HT-29 (cell line): ENCODE measurements at regions not wholly inside any gene's neighbourhood (a gene's known extent, or its start where the extent isn't known, plus 50 kb on each side); places are given as distances from the start of the nearest gene placed in this dataset.
"Not testable (repeated sequence)": the region's sequence is repeated elsewhere in the genome, so short reads cannot be mapped to it uniquely, and the experiment has no call there.

Source experiments
- DNase-seq: peaks from one replicate; pipeline ENCODE4 v3.0.0-alpha.2; 2015; ENCODE audit warnings: low spot score

DNA sequence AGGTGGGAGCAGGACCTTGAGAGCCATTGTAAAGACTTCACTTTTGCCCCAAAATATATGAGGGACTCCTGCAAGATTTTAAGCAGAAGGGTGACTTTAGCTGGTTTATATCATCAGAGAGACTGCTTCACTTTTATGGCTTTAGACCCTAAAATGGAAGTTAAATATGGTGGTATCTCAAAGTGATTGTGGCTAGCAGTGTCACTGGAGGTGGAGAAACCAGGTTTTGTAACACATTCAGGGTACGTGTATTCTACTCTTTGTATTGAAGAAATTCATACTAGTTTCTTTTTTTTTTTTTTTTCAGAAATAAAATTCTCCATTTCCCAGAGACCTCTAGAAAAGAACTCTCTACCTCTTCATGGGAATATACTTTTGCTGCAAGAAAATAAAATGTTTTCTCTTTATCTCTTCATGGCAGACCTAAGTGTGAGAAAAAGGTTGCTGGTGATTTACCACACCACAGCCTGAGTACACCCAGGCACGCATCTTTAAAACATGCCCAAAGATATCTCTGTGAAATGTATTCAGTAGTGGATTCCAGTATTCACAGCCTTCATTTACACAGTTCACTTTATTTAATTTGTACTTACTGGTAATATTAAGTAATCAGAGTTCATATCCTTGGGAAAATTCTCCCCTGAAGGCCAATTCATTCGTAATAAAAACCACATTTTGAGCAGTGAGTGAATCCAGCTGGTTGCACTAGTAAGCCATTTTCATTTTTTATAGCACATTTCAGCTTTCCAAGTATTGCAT, 74.3 kb upstream of the GUCY1A1 start:
- no peak for DNase-seq

DNA sequence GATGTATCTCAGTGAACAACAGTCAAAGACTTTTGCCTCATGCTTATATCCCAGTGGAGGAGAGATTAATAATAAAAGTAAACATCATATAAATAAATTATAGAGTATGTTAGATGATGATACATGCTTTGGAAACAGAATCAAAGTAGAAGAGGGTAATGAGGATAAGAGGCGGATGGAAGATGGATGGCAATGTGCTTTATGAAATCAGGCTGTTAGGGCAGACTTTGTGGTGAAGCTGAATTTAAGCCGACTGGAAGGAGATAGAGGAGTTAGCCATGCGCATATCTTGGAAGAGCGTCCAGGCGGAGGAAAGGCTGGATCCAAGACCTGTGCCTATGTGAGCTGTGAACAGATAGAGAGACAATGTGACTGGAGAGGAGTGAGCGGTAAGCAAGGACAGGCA, 74.9 kb upstream of the GUCY1A1 start:
- DNase-seq: no peak

DNA sequence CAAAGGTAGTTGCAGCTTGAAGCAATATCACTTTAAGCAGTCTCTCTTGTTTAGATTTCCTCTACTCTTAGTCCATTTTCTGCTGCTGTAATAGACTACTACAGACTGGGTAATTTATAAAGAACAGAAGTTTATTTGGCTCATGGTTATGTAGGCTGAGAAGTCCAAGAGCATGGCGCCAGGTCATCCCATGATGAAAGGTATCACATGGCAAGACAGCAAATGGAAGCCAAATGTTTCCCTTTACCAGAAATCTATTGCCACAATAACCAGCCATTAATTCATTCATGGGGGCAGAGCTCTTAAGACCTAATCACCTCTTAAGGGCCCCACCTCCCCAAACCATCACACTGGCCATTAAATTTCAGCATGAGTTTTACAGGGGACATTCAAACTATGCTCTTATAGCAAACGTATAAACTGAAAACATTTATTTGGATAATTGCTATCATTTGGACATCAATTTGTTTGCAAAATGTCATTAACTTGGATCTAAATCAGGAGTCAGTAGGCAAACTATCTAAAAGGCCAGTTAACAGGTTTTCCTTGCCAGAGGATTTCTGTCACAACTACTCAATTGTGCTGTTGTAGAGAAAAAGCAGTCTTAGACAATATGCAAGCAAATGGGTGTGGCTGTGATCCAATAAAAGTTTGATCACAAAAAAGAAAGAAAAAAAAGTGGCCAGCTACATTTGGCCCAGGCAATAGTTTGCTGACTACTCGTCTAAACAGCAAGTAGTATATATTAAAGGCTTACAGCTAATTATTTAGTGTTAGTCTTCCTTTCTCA, 75.7 kb upstream of the GUCY1A1 start:
- DNase-seq: no peak

DNA sequence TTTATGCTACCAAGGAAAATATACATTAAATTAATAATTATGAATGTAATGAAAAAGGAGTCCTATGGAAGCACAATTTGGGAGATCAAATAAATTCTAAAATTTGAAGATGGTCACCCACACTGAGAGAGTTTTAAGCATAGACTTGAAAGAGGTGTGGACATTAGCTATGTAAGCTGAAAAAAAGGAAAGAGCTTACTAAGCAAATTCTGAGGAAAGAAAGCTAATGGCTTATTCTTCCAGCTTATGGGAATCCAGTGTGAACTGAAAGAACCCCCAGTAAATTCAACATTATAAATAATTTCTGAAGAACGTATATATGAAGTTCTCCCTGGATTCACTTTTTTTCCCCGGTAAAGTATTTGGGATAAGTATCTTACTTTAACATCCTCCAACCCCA, 78.2 kb upstream of the GUCY1A1 start:
- DNase-seq: no peak

DNA sequence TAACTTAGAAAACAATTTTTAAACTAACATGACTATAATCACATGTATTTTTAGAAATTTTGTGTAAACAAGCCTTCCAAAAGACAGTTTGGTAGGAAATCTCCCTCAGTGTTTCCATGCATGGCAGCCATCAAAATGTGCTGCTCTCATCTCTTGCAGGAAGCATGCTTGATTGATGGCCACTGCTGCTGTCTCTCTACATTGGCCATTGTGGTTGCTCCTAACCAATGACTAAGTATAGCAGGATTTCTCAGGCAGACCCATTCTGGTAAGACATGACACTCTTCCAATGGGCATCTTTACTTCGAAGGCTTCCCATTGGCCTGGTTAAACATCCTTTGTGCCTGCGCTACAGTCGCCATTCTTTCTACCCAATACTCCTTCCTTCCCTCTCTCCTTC, 78.9 kb upstream of the GUCY1A1 start:
- no peak for DNase-seq

DNA sequence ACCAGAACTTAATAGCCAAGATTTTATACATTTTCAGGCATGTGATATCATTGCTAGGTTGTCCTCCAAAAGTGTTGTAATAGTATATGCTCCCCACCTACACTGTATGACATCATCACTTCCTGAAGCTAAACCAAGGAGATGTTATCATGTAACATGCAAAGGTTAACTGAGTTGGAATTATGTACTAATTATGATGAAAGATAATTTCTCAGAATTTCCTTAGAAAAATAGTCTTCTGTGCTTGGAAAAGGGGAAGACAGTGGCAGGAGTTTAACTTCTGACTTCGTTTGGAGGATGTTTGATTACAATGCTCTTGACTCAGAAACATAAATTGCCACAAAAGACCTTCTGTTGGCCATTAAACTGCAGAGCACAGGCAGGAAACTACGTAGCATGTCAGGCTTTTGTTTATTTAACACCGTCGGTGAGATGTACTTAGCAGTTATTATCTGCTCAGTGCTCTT, 83.6 kb upstream of the GUCY1A1 start:
- peak; percentile 75 for DNase-seq

DNA sequence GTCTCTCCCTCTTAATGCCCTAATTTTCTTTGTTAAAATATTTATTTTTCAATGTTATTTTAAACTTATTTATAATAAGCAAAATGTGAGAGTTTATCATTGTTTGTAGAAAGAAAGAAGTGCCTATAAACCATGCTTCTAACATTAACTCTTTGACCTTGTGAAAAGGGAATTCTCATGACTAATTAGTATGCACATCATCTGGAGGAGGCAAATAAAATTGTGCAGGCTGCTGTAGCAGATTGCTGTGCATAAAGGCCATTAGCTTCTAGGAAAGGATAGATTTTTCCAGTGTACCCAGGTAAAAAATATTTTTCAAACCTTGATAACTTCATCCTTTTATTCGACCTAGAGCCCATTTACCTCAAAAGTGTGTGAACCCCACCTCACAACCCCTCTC, 84.6 kb upstream of the GUCY1A1 start:
- DNase-seq: no peak

DNA sequence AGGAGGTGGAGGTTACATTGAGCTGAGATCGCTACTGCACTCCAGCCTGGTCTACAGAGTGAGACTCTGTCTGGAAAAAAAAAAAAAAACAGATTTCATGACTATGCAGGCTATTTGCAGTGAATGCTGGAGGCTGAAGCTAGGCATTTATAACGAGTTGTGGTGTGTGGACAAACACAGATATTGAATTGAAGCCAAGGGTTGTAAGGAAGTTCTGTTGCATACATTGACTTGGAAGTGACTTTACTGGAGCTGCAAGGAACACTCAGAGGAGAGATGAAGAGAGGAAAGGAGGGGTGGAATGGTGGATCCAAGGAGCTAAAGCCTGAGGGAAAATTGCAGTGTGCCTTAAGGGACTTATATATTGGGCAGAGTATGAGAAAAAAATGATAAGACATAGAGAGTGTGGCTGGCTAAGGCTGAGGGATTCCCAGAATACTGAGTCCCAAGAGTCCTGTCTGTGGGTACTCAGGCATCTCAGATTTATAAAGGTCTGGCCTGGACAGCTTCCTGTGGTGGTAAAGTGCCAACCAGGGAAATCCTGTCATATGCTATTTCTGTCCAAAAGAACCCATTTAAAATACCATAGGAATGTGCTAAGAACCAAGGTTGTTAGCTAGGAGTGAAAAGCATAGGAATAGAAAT, 87.8 kb upstream of the GUCY1A1 start:
- DNase-seq: no peak

DNA sequence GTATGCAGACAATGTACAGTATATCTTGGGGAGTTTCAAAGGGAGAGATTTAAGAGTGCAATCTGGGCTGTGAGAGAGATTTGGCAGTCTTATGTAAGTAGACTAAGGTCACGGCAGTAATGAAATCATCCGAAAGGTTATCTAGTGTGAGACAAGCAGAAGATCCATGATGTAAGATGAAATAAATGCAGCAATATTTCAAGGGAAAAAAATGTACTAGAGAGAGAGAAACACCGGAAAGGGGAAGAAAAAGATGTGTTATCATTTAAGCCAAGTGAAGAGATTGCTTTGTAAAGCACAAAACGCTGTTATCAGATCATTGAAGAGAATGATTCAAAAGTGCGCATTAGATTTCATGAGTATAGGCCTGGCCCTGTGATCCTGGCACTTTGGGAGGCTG, 88.4 kb upstream of the GUCY1A1 start:
- DNase-seq: no peak

DNA sequence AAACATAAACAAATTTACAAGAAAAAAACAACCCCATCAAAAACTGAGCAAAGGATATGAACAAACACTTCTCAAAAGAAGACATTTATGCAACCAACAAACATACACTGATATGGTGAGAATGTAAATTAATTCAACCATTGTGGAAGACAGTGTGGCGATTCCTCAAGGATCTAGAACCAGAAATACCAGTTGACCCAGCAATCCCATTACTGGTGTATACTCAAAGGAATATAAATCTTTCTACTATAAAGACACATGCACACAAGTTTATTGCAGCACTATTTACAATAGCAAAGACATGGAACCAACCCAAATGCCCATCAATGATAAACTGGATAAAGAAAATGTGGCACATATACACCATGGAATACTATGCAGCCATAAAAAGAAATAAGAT, 92.3 kb upstream of the GUCY1A1 start:
- not testable (repeated sequence) for DNase-seq

DNA sequence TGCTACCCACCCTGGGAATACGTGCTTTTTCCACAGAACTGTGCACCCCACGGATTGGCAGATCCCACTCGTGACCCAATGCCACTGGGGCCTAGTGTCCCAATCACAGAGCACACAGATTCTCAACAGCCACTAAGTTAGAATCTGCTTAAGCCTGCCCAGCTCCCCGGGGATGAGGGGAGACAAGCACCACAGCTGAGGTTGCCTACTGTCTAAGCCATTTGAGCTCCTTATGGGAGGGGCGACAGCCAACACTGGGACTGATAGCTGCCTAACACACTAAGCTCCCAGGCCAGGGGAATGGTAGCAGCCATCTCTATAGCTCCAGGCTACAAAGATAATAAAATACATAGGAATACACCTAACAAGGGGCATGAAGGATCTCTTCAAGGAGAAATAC, 93.5 kb upstream of the GUCY1A1 start:
- no peak for DNase-seq

DNA sequence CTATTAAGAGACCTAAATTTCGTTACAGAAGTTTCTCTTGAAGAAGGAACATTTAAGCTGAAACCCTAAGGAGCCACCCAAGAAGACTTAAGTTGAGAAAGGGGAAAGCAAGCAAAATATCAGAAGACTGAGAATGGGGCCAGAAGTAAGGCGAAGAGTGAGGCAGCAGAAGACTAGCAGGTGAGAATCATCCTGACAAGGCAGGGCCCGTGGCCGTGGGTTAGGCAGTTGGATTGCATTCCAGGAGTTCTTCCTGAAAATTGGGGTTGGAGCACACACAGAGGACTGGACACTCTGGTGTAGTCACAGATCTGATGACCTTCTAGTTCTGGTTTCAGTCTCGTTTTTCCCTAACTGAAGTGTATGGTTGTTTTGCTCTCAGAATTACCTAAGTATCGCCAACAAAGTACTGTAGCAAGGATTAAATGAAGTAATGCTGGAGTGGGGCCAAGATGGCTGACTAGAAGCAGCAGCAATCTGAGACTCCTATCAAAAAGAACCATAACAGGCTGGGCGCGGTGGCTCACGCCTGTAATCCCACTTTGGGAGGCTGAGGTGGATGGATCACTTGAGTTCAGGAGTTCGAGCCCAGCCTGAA, 94.4 kb upstream of the GUCY1A1 start:
- no peak for DNase-seq

DNA sequence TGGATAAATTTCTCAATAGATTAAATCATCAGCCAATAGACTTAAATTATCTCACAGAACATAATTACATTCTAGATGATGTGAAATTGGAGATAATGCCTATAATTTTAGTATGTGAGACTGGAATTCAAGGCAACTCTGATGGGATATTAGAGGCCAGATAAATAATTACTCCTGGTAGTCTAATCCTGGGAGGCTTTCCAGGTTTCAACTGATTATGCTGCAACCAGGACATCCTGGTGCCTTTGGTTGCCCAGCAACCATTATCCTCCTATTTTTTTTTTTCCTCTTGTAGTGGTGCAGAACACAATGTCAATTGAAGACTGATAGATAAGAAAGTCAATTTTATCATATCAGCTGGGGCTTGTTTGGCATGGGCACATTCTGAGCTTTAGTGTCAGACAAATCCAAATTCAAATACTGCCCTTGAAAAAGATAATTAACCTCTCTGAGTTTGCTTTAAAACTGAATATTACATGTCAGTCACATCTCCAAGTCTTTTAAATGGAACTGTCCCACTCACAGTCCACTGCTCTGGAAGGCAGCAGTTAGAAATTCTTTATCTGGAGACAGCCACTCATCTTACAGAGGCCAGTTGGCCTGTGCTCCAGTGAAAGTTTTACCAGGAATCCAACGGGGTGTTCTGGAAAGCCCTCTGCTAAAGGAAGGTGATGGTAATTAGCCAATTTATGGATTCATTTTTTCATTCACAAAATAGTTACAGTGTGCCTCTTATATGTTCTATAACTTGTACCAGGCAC, 95.3 kb upstream of the GUCY1A1 start:
- no peak for DNase-seq

DNA sequence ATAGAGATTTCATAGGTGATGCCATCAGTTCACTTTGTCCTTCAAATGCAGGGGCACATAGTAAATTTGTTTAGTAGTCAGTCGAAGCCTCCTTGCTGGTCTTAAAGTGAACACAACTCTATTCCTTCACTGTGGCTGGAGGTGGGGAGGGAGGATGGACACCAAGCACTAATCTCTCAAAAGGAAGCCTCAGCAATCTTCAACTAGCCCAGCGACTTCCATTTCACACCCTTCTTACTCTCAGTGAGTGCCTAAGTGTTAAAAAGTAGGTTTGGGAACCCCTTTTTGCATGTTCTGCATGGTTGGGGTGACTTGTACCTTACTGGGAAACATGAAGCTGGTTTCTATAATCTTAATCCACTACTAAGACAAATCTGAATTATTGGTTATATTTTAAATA, 96.0 kb upstream of the GUCY1A1 start:
- DNase-seq: no peak

DNA sequence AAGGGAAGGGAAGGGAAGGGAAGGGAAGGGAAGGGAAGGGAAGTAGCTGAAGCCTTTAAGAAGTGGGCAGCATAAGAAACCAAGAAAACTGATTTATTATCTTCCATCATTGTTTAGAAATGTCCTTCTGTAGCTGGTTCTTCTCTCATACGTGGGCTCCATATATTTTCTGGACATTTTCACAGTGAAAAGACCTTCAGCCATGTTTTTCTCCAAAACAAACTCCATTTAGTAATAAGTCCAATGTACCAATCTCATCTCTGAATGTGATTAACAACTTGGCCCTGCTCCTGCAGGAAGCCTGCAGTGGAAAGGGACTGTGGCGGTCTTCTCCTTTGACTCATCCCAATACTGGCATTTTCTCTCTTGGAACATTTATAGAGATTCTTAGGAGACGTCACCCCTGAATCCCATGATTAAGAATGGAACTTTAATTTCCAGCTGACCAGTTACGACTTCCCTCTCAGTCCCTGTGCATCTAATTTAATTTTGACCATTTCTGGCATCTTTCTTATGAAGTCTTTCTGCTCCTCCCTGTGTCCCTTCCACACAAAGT, 96.6 kb upstream of the GUCY1A1 start:
- DNase-seq: no peak

DNA sequence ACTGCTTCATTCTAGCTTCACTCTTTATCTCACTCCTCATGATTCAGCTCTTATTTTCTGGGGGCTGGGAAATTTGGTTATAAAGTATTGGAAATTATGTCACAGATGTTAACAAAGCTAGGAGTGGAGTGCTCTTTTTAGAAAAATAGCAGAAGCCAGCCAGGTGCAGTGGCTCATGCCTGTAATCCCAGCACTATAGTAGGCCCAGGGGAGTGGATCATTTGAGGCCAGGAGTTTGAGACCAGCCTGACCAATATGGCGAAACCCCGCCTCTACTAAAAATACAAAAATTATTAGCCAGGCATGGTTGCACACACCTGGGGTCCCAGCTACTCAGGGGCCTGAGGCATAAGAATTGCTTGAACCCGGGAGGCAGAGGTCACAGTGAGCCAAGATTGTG, 97.2 kb upstream of the GUCY1A1 start:
- DNase-seq: no peak

DNA sequence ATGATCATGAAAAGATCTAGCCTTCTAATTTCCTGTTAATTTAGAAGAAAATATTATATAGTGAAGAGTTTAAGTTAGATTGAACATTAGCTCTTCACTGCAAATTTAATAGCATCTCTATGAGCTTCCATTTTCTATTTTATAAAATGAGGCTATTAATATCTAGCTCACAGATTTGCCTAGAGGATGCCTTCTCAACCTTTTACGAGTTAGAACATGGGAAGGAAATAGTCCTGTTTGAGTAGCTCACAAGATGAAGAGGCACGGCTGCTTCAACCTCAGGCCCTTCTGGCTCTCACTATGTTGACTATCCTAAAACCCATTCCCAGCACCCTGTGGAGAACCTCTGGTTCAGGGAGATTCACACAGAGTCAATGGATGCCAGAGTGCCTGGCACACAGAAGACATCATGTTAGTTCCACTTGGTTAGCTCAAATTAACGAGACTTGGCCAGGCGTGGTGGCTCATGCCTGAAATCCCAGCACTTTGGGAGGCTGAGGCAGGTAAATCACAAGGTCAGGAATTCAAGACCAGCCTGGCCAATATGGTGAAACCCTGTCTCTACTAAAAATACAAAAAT, 97.9 kb upstream of the GUCY1A1 start:
- DNase-seq: no peak

DNA sequence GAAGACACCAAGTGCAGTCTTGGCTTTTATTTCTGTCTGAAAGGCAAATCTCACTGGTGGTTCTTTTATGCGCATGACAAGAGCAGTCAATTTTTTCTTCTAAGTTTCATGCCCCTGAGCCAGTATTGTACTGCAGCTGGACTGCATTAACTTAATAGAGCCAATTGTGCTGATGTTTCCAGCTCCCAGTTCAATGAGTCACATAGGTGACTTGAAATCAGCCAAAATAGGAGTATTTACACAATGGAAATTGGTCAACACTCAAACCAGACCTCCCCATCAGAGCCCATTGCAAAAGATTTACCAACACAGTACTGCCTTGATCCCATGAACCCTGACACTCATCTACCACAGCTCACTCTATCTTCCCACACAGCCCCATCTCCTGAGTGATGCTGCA, 100.3 kb upstream of the GUCY1A1 start:
- DNase-seq: no peak

DNA sequence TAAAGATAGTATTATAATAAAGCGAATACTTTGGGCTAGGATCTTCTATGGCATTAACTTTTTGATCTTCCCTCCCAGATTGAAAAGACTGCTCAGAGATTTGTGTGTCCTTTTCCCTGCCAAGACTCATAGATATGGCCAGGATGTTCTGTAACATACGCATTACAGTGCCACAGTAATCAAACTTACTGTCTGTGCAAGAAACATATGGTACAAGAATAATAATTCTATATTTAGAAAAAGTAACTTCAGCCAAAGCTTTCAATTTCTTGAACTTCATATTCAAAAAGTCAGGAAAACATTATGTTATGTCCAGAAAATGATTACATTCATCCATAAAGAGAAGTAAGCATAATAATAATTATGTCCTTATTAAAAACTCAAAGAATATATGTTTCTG, 100.9 kb upstream of the GUCY1A1 start:
- no peak for DNase-seq

DNA sequence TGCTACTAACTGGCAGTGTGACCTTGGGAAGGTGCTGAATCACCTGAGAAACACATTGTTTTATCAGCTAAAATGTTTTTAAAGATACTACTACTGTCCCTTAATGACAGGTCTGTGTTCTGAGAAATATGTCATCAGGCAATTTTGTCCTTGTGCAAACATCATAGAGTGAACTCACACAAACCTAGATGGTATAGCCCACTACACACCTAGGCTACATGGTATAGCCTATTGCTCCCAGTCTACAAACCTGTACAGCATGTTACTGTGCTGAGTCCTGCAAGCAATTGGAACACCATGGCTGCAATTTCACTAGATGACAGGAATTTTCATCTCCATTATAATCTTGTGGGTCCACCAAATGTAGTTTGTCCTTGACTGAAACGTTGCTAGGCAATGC, 101.3 kb upstream of the GUCY1A1 start:
- no peak for DNase-seq

DNA sequence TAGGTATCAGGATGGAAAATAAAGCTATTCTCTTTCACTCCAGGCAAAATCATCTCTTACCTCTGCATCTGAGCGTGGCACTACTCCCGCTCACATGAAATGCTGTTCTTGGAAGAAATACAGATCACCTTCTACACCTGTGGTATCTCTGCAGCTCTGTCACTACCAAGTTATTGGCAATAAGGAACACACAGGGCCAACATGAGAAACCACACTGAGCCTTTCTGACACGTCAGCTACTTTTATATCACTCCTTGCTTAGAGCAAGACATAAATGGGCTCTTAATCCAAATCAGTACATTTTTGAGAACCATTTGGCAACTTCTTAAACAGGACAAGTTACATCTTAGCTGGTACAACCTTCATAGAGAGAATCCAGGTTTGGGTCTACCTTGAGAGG, 101.8 kb upstream of the GUCY1A1 start:
- DNase-seq: no peak
